IPS-NIHi11 (cell line): ENCODE measurements at regions not wholly inside any gene's neighbourhood (a gene's known extent, or its start where the extent isn't known, plus 50 kb on each side); places are given as distances from the start of the nearest gene placed in this dataset.
A peak's percentile ranks its signal among the peaks of the same experiment; 100 is the strongest.

ENCODE experiments used
- DNase-seq: peaks from one replicate; pipeline ENCODE4 v3.0.0; 2012; ENCODE audit warnings: mixed read lengths, low spot score

GRCh38 chr3:19093084-19093483, 55.2 kb upstream of the KCNH8 start:
- no peak for DNase-seq

- DNase-seq, result no peak
These were observed 70.9 kb upstream of the KCNH8 start for GRCh38 chr3:19077388-19077787.

- DNase-seq, result no peak
These were observed 73.3 kb upstream of the KCNH8 start for GRCh38 chr3:19075037-19075436.

GRCh38 chr3:19074257-19074900, 73.9 kb upstream of the KCNH8 start:
- peak; percentile 70 for DNase-seq

- DNase-seq, result no peak
These were observed 74.8 kb upstream of the KCNH8 start for GRCh38 chr3:19073341-19074105.

- DNase-seq, result no peak
These were observed 78.0 kb upstream of the KCNH8 start for GRCh38 chr3:19070325-19070724.

- DNase-seq, result peak; percentile 25
These were observed 83.3 kb upstream of the KCNH8 start for GRCh38 chr3:19065027-19065426.

GRCh38 chr3:19063936-19064335, 84.4 kb upstream of the KCNH8 start:
- DNase-seq, result no peak

- no peak for DNase-seq
These were observed 87.9 kb upstream of the KCNH8 start for GRCh38 chr3:19060404-19060803.

- DNase-seq, result no peak
These were observed 95.4 kb upstream of the KCNH8 start for GRCh38 chr3:19052874-19053273.

- DNase-seq, result no peak
These were observed 101.9 kb upstream of the KCNH8 start for GRCh38 chr3:19046440-19046839.

GRCh38 chr3:19030522-19030839, 117.8 kb upstream of the KCNH8 start:
- peak; percentile 3 for DNase-seq

- no peak for DNase-seq
These were observed 118.3 kb upstream of the KCNH8 start for GRCh38 chr3:19029837-19030521.

- DNase-seq, result no peak
These were observed 122.9 kb upstream of the KCNH8 start for GRCh38 chr3:19025441-19025840.

- DNase-seq, result no peak
These were observed 125.8 kb upstream of the KCNH8 start for GRCh38 chr3:19022546-19022945.

- DNase-seq, result no peak
These were observed 131.5 kb upstream of the KCNH8 start for GRCh38 chr3:19016851-19017250.

- DNase-seq, result peak; percentile 10
These were observed 134.4 kb upstream of the KCNH8 start for GRCh38 chr3:19013879-19014278.

- DNase-seq, result no peak
These were observed 135.5 kb upstream of the KCNH8 start for GRCh38 chr3:19012846-19013245.

GRCh38 chr3:19002606-19003005, 145.7 kb upstream of the KCNH8 start:
- no peak for DNase-seq

GRCh38 chr3:18998069-18998468, 150.2 kb upstream of the KCNH8 start:
- no peak for DNase-seq

- DNase-seq, result no peak
These were observed 155.6 kb upstream of the KCNH8 start for GRCh38 chr3:18992709-18993108.

- DNase-seq, result no peak
These were observed 159.0 kb upstream of the KCNH8 start for GRCh38 chr3:18989237-18989795.

GRCh38 chr3:18988614-18989229, 159.6 kb upstream of the KCNH8 start:
- DNase-seq, result peak; percentile 32
